MCF 10A (cell line): ENCODE measurements at regions not wholly inside any gene's neighbourhood (a gene's known extent, or its start where the extent isn't known, plus 50 kb on each side); places are given as distances from the start of the nearest gene placed in this dataset.
"Not testable (repeated sequence)": the region's sequence is repeated elsewhere in the genome, so short reads cannot be mapped to it uniquely, and the experiment has no call there.

Experiments
- BruUV-seq: library from RNA; stranded (reverse); fragments of 400-500 nt; replicated peaks from 2 replicates; lab custom pipeline; 2021; lab: Mats Ljungman, UMichigan
- CTCF ChIA-PET: fragments of 300-600 bp; sonication (Branson Sonifier 250); formaldehyde crosslinking; extraction: SDS; loops from one replicate; lab custom pipeline; 2021; ENCODE audit warnings: antibody characterized with exemption, inconsistent platforms; lab: Yijun Ruan, JAX
- POLR2A ChIA-PET: fragments of 300-600, 350-650 bp; sonication (Branson Sonifier 250); formaldehyde crosslinking; extraction: SDS; loops from one replicate; lab custom pipeline; 2020; ENCODE audit warnings: antibody characterized with exemption, inconsistent platforms; lab: Yijun Ruan, JAX
- DNase-seq: peaks from one replicate; pipeline ENCODE4 v3.0.0-alpha.2; 2018; ENCODE audit not compliant: unreplicated experiment
- H3K27ac Mint-ChIP-seq: one replicate; pipeline ENCODE4 v1.8.0; 2022; ENCODE audit warnings: mild to moderate bottlenecking, low read depth, mixed read lengths; ENCODE audit not compliant: unreplicated experiment
- H3K27me3 Mint-ChIP-seq: one replicate; pipeline ENCODE4 v1.8.0; 2022; ENCODE audit warnings: mixed read lengths; ENCODE audit not compliant: insufficient read depth, unreplicated experiment
- H3K36me3 Mint-ChIP-seq: one replicate; pipeline ENCODE4 v1.8.0; 2022; ENCODE audit warnings: mild to moderate bottlenecking, moderate library complexity, mixed read lengths; ENCODE audit not compliant: insufficient read depth, unreplicated experiment
- H3K4me1 Mint-ChIP-seq: one replicate; pipeline ENCODE4 v1.8.0; 2022; ENCODE audit warnings: mixed read lengths; ENCODE audit not compliant: insufficient read depth, unreplicated experiment
- H3K4me3 Mint-ChIP-seq: one replicate; pipeline ENCODE4 v1.8.0; 2022; ENCODE audit warnings: mild to moderate bottlenecking, moderate library complexity, mixed read lengths; ENCODE audit not compliant: unreplicated experiment
- H3K9me3 Mint-ChIP-seq: one replicate; pipeline ENCODE4 v1.8.0; 2022; ENCODE audit warnings: mixed read lengths; ENCODE audit not compliant: unreplicated experiment
- CTCF ChIP-seq: fragments of 200-600 bp; IDR thresholded peaks from one replicate; pipeline ENCODE4 v1.8.0; 2022; ENCODE audit warnings: antibody characterized with exemption, mild to moderate bottlenecking; ENCODE audit not compliant: unreplicated experiment
- intact Hi-C: fragments of 100-400 bp; cut with micrococcal nuclease; formaldehyde crosslinking; loops from 2 replicates; pipeline ENCODE4 v1.14.1; 2022

- TF ChIP-seq CTCF, result no peak
- Mint-ChIP-seq H3K4me3 (no peak overlapping the region), H3K9me3 (no peaks in the 10 kb centered on the region), H3K27me3 (no peaks in the 10 kb centered on the region), H3K27ac (no peak overlapping the region), H3K36me3 (no peaks in the 10 kb centered on the region), H3K4me1 (no peaks in the 10 kb centered on the region)
- intact Hi-C loops, result no loop called here
- no TSS peak for BruUV-seq
- no peak for DNase-seq
- CTCF ChIA-PET, result interaction anchor here (0.6 kb wide), 1 partner anchor 928 kb away, joined by 3 read pairs; no protein-coding TSS in a partner anchor
- POLR2A ChIA-PET, result interaction anchor here (1.1 kb wide), 1 partner anchor 137 kb away, joined by 3 read pairs; no protein-coding TSS in a partner anchor
Measured at GRCh38 chr6:113719545-113719944, 137.6 kb upstream of the MARCKS start.

DNA sequence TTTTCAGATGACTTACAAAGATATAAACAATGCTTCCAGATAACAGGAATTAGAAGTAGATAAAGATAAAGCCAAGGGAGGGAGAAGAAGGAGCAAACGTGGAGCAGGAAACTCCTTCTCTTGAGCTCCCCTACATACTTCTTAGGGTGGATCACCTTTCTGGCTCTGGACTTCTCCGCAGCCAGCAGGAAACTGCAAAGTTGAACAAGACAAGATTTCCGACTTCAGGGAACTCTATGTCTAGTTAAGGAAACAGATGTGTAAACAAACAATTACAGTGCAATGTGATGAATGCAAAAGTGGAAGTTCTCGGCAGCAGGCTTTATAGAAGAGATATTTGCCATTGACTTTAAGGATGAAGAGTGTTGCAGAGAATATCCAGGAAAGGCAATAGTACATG, 134.0 kb upstream of the MARCKS start:
- no peak for DNase-seq
- POLR2A ChIA-PET, result interaction anchor here (0.8 kb wide), 1 partner anchor 24 kb away, joined by 3 read pairs; no protein-coding TSS in a partner anchor
- Mint-ChIP-seq H3K27ac (no peak overlapping the region), H3K36me3 (no peaks in the 10 kb centered on the region), H3K27me3 (no peaks in the 10 kb centered on the region), H3K4me1 (no peaks in the 10 kb centered on the region), H3K9me3 (no peaks in the 10 kb centered on the region), H3K4me3 (no peak overlapping the region)
- CTCF ChIA-PET, result no interaction called here
- BruUV-seq, result no TSS peak
- TF ChIP-seq CTCF, result no peak
- intact Hi-C loops, result no loop called here

- H3K36me3 Mint-ChIP-seq, DNase-seq, H3K27ac Mint-ChIP-seq, H3K4me3 Mint-ChIP-seq, H3K4me1 Mint-ChIP-seq, H3K27me3 Mint-ChIP-seq, POLR2A ChIA-PET, BruUV-seq, H3K9me3 Mint-ChIP-seq, intact Hi-C loops: not testable (repeated sequence)
- CTCF ChIA-PET, result interaction anchor here (1.1 kb wide), 1 partner anchor 43 kb away, joined by 3 read pairs; no protein-coding TSS in a partner anchor
Measured at GRCh38 chr6:113724927-113725326, 132.2 kb upstream of the MARCKS start.

- no peak overlapping the region for H3K27ac Mint-ChIP-seq
- no peak overlapping the region for H3K4me3 Mint-ChIP-seq
- ChIA-PET POLR2A (interaction anchor here (0.7 to 1.1 kb wide), 3 partner anchors 34 to 298 kb away, joined by 3 to 4 read pairs (median 3); no protein-coding TSS in a partner anchor), CTCF (interaction anchor here (0.6 to 0.7 kb wide), 3 partner anchors 11 to 856 kb away, joined by 3 to 4 read pairs (median 3); no protein-coding TSS in a partner anchor)
- peaks cover 4% of the 10 kb centered on the region for H3K4me1 Mint-ChIP-seq
- intact Hi-C loops, result no loop called here
- H3K27me3 Mint-ChIP-seq, result no peaks in the 10 kb centered on the region
- no peaks in the 10 kb centered on the region for H3K9me3 Mint-ChIP-seq
- TF ChIP-seq CTCF, result no peak
- H3K36me3 Mint-ChIP-seq, result no peaks in the 10 kb centered on the region
- no TSS peak for BruUV-seq
- no peak for DNase-seq
Measured at GRCh38 chr6:113731541-113731940, 125.6 kb upstream of the MARCKS start.
